ENCODE measurements at regions not wholly inside any gene's neighbourhood (a gene's known extent, or its start where the extent isn't known, plus 50 kb on each side); places are given as distances from the start of the nearest gene placed in this dataset.

DNA sequence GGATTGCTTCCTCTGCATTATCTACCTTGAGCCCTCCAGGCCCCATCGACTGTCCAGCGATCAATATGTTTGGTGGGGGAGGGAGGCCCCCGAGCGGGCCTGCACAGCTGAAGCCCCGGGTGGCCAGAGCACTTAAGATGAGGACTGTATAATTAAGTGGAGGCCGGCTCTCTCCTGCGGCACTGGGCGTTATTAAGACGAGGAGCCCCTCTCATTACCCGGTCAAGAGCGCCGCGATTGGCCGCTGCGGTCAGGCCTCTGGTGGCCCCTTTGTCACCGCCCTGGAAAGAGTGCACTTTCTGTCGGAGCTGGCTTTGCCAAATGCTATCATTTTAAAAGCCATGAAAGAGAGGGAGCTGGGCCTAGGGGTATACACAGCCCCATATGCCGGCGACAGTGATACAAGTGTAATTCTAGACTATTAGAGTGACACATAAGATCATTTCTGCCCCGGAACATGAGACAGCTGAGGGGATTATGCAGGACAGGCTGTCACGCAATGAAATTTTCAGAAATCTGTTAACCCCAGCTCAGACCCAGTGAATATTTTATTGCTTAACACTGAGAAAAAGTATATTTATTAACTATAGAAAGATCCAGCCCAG lies 106.3 kb upstream of the IRX1 start:
- Mint-ChIP-seq H3K36me3 (ENCODE audit: low read depth) (no peaks in the 10 kb centered on the region; the same call in 1 of the 2 replicates), H3K4me1 (ENCODE audit: low read depth) (no peaks in the 10 kb centered on the region), H3K4me3 (no peak overlapping the region), H3K27ac (no peak overlapping the region), H3K9me3 (peaks cover 60% of the 10 kb centered on the region), H3K27me3 (ENCODE audit: insufficient read depth) (no peaks in the 10 kb centered on the region)
- no peak for TF ChIP-seq CTCF (IDR thresholded peaks at IDR 0.05)
- no peak for DNase-seq

- DNase-seq = no peak
- H3K9me3 Mint-ChIP-seq = peaks cover 67% of the 10 kb centered on the region
- TF ChIP-seq CTCF (IDR thresholded peaks at IDR 0.05) = no peak
- no peaks in the 10 kb centered on the region for H3K27me3 Mint-ChIP-seq (ENCODE audit: insufficient read depth)
- H3K4me1 Mint-ChIP-seq (ENCODE audit: low read depth) = no peaks in the 10 kb centered on the region
- H3K36me3 Mint-ChIP-seq (ENCODE audit: low read depth) = no peaks in the 10 kb centered on the region; the same call in 1 of the 2 replicates
- H3K27ac Mint-ChIP-seq = no peak overlapping the region
- no peak overlapping the region for H3K4me3 Mint-ChIP-seq
These were observed 110.8 kb upstream of the IRX1 start for GRCh38 chr5:3484836-3485235.

DNA sequence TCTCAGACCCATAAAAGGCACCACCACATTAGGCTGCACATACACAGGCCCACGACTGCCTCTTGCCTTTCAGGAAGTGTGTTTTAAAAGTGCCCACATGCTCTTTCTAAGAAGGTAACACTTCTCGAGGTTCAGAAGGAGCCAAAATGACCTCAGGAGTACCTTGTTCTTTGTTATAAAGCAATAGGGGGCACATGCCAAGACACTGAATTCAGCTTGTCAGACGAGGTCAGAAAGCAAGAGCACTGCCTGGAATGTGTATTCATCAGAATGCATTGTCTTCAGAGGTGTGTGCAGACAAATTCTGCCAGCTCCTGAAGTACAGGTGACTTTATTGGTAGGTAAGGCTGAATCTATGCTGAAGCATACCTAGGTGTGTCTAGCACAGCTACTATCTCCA lies 114.5 kb upstream of the IRX1 start:
- Mint-ChIP-seq H3K4me3 (no peak overlapping the region), H3K4me1 (ENCODE audit: low read depth) (no peaks in the 10 kb centered on the region), H3K27ac (no peak overlapping the region), H3K36me3 (ENCODE audit: low read depth) (no peaks in the 10 kb centered on the region; the same call in 1 of the 2 replicates), H3K27me3 (ENCODE audit: insufficient read depth) (no peaks in the 10 kb centered on the region), H3K9me3 (peaks cover 58% of the 10 kb centered on the region)
- no peak for DNase-seq
- TF ChIP-seq CTCF (IDR thresholded peaks at IDR 0.05) = no peak

- no peaks in the 10 kb centered on the region for H3K36me3 Mint-ChIP-seq (ENCODE audit: low read depth)
- no peak for TF ChIP-seq CTCF (IDR thresholded peaks at IDR 0.05)
- H3K4me1 Mint-ChIP-seq (ENCODE audit: low read depth) = no peaks in the 10 kb centered on the region
- no peaks in the 10 kb centered on the region for H3K27me3 Mint-ChIP-seq (ENCODE audit: insufficient read depth)
- H3K27ac Mint-ChIP-seq = no peak overlapping the region
- H3K9me3 Mint-ChIP-seq = peaks cover 30% of the 10 kb centered on the region
- no peak for DNase-seq
- H3K4me3 Mint-ChIP-seq = no peak overlapping the region
These were observed 120.0 kb upstream of the IRX1 start for GRCh38 chr5:3475674-3476073.

DNA sequence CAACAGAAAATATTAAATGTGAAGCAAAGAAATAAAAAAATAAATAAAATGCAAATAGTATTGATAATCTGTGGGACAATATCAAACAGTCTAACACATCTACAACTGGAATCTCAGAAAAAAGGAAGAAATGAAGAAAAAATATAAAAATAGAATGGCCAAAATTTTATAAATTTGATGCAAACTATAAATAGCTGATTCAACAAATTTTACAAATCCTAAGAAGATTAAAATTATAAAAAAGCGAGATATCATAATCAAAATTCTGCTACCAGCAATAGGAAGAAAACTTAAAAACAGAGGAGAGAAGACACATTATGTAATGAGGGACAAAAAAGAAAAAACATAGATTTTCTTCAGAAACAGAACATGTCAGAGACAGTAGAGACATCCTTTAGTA lies 129.2 kb upstream of the IRX1 start:
- Mint-ChIP-seq H3K4me1 (ENCODE audit: low read depth) (no peaks in the 10 kb centered on the region), H3K9me3 (peaks cover 22% of the 10 kb centered on the region), H3K27ac (no peak overlapping the region), H3K4me3 (no peak overlapping the region), H3K27me3 (ENCODE audit: insufficient read depth) (no peaks in the 10 kb centered on the region), H3K36me3 (ENCODE audit: low read depth) (peaks cover 4% of the 10 kb centered on the region; the same call in 1 of the 2 replicates)
- TF ChIP-seq CTCF (IDR thresholded peaks at IDR 0.05) = no peak
- DNase-seq = no peak

- H3K27me3 Mint-ChIP-seq (ENCODE audit: insufficient read depth) = no peaks in the 10 kb centered on the region; the same call in 1 of the 2 replicates
- no peak for DNase-seq
- H3K4me3 Mint-ChIP-seq = no peak overlapping the region
- no peak overlapping the region for H3K27ac Mint-ChIP-seq
- no peak for TF ChIP-seq CTCF (IDR thresholded peaks at IDR 0.05)
- peaks cover 44% of the 10 kb centered on the region for H3K9me3 Mint-ChIP-seq
- no peaks in the 10 kb centered on the region for H3K4me1 Mint-ChIP-seq (ENCODE audit: low read depth)
- no peaks in the 10 kb centered on the region for H3K36me3 Mint-ChIP-seq (ENCODE audit: low read depth)
These were observed 135.2 kb upstream of the IRX1 start for GRCh38 chr5:3460416-3460815.

Measured in HFFc6 (cell line).